ENCODE measurements at regions not wholly inside any gene's neighbourhood (a gene's known extent, or its start where the extent isn't known, plus 50 kb on each side); places are given as distances from the start of the nearest gene placed in this dataset.

GRCh38 chr4:162640152-162640551 lies 476.4 kb upstream of the FSTL5 start:
- no peak for DNase-seq (ENCODE audit: low read depth)

- no peak for DNase-seq (ENCODE audit: low read depth)
These were observed 470.6 kb upstream of the FSTL5 start for GRCh38 chr4:162634390-162634789.

GRCh38 chr4:162622664-162623063 lies 458.9 kb upstream of the FSTL5 start:
- no peak for DNase-seq (ENCODE audit: low read depth)

- no peak for DNase-seq (ENCODE audit: low read depth)
These were observed 446.3 kb upstream of the FSTL5 start for GRCh38 chr4:162610116-162610515.

- no peak for DNase-seq (ENCODE audit: low read depth)
These were observed 422.5 kb upstream of the FSTL5 start for GRCh38 chr4:162586266-162586665.

GRCh38 chr4:162582180-162582579 lies 418.4 kb upstream of the FSTL5 start:
- DNase-seq (ENCODE audit: low read depth) = no peak

- DNase-seq (ENCODE audit: low read depth) = no peak
These were observed 401.9 kb upstream of the FSTL5 start for GRCh38 chr4:162565730-162566129.

- DNase-seq (ENCODE audit: low read depth) = no peak
These were observed 396.3 kb upstream of the FSTL5 start for GRCh38 chr4:162560073-162560472.

GRCh38 chr4:162557516-162558106 lies 393.8 kb upstream of the FSTL5 start:
- no peak for DNase-seq (ENCODE audit: low read depth)

GRCh38 chr4:162535121-162535520 lies 371.3 kb upstream of the FSTL5 start:
- DNase-seq (ENCODE audit: low read depth) = no peak

GRCh38 chr4:162523171-162523570 lies 359.4 kb upstream of the FSTL5 start:
- DNase-seq (ENCODE audit: low read depth) = peak; percentile 73

- DNase-seq (ENCODE audit: low read depth) = no peak
These were observed 358.9 kb upstream of the FSTL5 start for GRCh38 chr4:162522724-162523123.

GRCh38 chr4:162510937-162511336 lies 347.1 kb upstream of the FSTL5 start:
- DNase-seq (ENCODE audit: low read depth) = no peak

GRCh38 chr4:162510115-162510514 lies 346.3 kb upstream of the FSTL5 start:
- no peak for DNase-seq (ENCODE audit: low read depth)

- no peak for DNase-seq (ENCODE audit: low read depth)
These were observed 345.5 kb upstream of the FSTL5 start for GRCh38 chr4:162509333-162509732.

- DNase-seq (ENCODE audit: low read depth) = no peak
These were observed 342.5 kb upstream of the FSTL5 start for GRCh38 chr4:162506253-162506652.

GRCh38 chr4:162503868-162504267 lies 340.1 kb upstream of the FSTL5 start:
- DNase-seq (ENCODE audit: low read depth) = no peak

GRCh38 chr4:162502109-162502508 lies 338.3 kb upstream of the FSTL5 start:
- DNase-seq (ENCODE audit: low read depth) = no peak

GRCh38 chr4:162499478-162499877 lies 335.7 kb upstream of the FSTL5 start:
- DNase-seq (ENCODE audit: low read depth) = no peak

- no peak for DNase-seq (ENCODE audit: low read depth)
These were observed 334.4 kb upstream of the FSTL5 start for GRCh38 chr4:162498168-162498567.

- peak; percentile 52 for DNase-seq (ENCODE audit: low read depth)
These were observed 333.9 kb upstream of the FSTL5 start for GRCh38 chr4:162497564-162498167.

GRCh38 chr4:162494935-162495334 lies 331.1 kb upstream of the FSTL5 start:
- no peak for DNase-seq (ENCODE audit: low read depth)

- DNase-seq (ENCODE audit: low read depth) = peak; percentile 72
These were observed 321.7 kb upstream of the FSTL5 start for GRCh38 chr4:162485486-162485885.

GRCh38 chr4:162475246-162475645 lies 311.4 kb upstream of the FSTL5 start:
- no peak for DNase-seq (ENCODE audit: low read depth)
